CD4-positive, alpha-beta memory T cell (primary cell): ENCODE measurements at regions not wholly inside any gene's neighbourhood (a gene's known extent, or its start where the extent isn't known, plus 50 kb on each side); places are given as distances from the start of the nearest gene placed in this dataset.

Experiments
- CTCF ChIA-PET: fragments of 350-600 bp; sonication (Branson Sonifier 250); formaldehyde crosslinking; loops from one replicate; lab custom pipeline; 2021; ENCODE audit warnings: inconsistent platforms; ENCODE audit not compliant: partially characterized antibody; lab: Charles Lee
- POLR2A ChIA-PET: fragments of 350-600 bp; sonication (Branson Sonifier 250); formaldehyde crosslinking; loops from one replicate; lab custom pipeline; 2021; ENCODE audit not compliant: partially characterized antibody; lab: Charles Lee
- DNase-seq, 5 donors: peaks; one replicate each; pipeline versions ENCODE4 v3.0.0 to v3.0.0-alpha.2; 2020 to 2022; ENCODE audit warnings: mixed read lengths in 1 of 5
- H3K27ac ChIP-seq: one replicate; pipeline ENCODE4 v1.7.0; 2013; ENCODE audit warnings: low read depth, low read length
- H3K27me3 ChIP-seq: 2 replicates; pipeline ENCODE4 v1.7.0; 2013; ENCODE audit warnings: mild to moderate bottlenecking, low read length, moderate library complexity; ENCODE audit not compliant: insufficient read depth
- H3K36me3 ChIP-seq: 2 replicates; pipeline ENCODE4 v1.7.0; 2013; ENCODE audit warnings: mild to moderate bottlenecking, low read length, moderate library complexity; ENCODE audit not compliant: insufficient read depth
- H3K4me1 ChIP-seq: 2 replicates; pipeline ENCODE4 v1.7.0; 2013; ENCODE audit warnings: mild to moderate bottlenecking, low read length, moderate library complexity; ENCODE audit not compliant: insufficient read depth
- H3K4me3 ChIP-seq, 2 donors: one replicate each; pipeline ENCODE4 v1.7.0; 2013; ENCODE audit warnings: low read length in 2 of 2, mild to moderate bottlenecking in 1 of 2
- H3K9me3 ChIP-seq, 2 donors: one replicate each; pipeline ENCODE4 v1.7.0; 2013; ENCODE audit warnings: low read length in 2 of 2, control low read depth in 1 of 2; ENCODE audit not compliant: control insufficient read depth in 1 of 2
- H3K27ac Mint-ChIP-seq, 7 donors: one replicate each; pipeline ENCODE4 v1.8.0; 2020 to 2021; ENCODE audit warnings: mixed read lengths in 7 of 7, mild to moderate bottlenecking in 6 of 7, inconsistent platforms in 3 of 7, moderate library complexity in 3 of 7
- H3K27me3 Mint-ChIP-seq, 2 donors: one replicate each; pipeline ENCODE4 v1.8.0; 2020 to 2021; ENCODE audit warnings: mixed read lengths in 2 of 2
- H3K36me3 Mint-ChIP-seq, 2 donors: one replicate each; pipeline ENCODE4 v1.8.0; 2020 to 2021; ENCODE audit warnings: mixed read lengths in 2 of 2, inconsistent platforms in 1 of 2, mild to moderate bottlenecking in 1 of 2
- H3K4me1 Mint-ChIP-seq, 4 donors: one replicate each; pipeline ENCODE4 v1.8.0; 2020 to 2021; ENCODE audit warnings: mixed read lengths in 4 of 4, mild to moderate bottlenecking in 1 of 4
- H3K4me3 Mint-ChIP-seq, 8 donors: one replicate each; pipeline ENCODE4 v1.8.0; 2020 to 2021; ENCODE audit warnings: mixed read lengths in 8 of 8, mild to moderate bottlenecking in 7 of 8, moderate library complexity in 6 of 8, inconsistent platforms in 3 of 8
- H3K9me3 Mint-ChIP-seq, 8 donors: one replicate each; pipeline ENCODE4 v1.8.0; 2020 to 2021; ENCODE audit warnings: mixed read lengths in 8 of 8, mild to moderate bottlenecking in 5 of 8, inconsistent platforms in 3 of 8, moderate library complexity in 1 of 8
- intact Hi-C: fragments of 100-400 bp; cut with micrococcal nuclease; formaldehyde crosslinking; loops from one replicate; pipeline ENCODE4 v1.15.1; 2023

DNA sequence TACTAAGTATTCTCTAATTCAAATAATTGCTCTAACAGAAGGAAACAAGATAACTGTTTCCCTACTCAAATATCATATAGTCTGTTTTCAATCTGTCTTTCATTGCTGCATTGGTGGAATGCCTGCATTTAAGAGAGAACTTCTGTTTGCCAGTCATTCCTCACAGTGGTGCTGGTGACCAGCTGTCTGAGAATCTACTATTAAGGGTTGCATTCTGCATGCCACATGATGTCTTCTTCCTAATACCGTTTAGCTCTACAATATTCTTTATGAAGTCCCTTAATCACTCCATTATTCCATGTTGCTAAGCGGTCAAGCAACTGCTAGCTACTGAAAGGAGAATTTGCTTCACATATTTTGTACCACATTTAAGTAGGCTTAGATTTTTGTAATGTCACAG is 167.1 kb upstream of the CENPE start:
- intact Hi-C loops = no loop called here
- Histone ChIP-seq H3K9me3 (no peaks in the 10 kb centered on the region), H3K27me3 (no peaks in the 10 kb centered on the region), H3K4me1 (no peaks in the 10 kb centered on the region), H3K27ac (no peak overlapping the region), H3K36me3 (no peaks in the 10 kb centered on the region), H3K4me3 (no peak overlapping the region)
- Mint-ChIP-seq H3K27ac (no peak overlapping the region), H3K4me3 (no peak overlapping the region), H3K27me3 (no peaks in the 10 kb centered on the region), H3K4me1 (no peaks in the 10 kb centered on the region), H3K9me3 (peaks cover 0 to 17% (median 6%) of the 10 kb centered on the region in 8 donors), H3K36me3 (no peaks in the 10 kb centered on the region)
- ChIA-PET POLR2A (no interaction called here), CTCF (no interaction called here)
- DNase-seq = no peak

DNA sequence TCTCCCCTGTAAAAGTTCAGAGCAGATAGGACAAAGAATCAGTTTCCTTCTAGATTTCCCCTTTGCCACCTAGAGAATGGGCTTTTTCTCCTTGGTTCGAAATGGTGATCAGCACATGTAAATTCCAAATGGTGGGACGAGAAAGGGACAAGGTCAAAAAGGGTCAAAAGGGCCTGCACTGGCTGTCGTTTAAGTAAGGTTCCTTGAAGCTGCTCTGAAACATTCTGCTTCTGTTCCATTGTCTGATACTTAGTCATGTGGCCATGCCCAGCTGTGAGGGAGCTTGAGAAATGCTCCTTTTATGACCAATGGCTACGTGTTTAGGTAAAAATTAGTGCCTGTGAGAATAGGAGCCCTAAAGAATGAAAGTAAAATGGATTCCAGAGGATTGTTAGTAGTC is 165.9 kb upstream of the CENPE start:
- ChIA-PET CTCF (no interaction called here), POLR2A (no interaction called here)
- Mint-ChIP-seq H3K9me3 (peaks cover 0 to 24% (median 13%) of the 10 kb centered on the region in 8 donors), H3K4me3 (no peak overlapping the region), H3K27me3 (no peaks in the 10 kb centered on the region), H3K4me1 (no peaks in the 10 kb centered on the region), H3K36me3 (no peaks in the 10 kb centered on the region), H3K27ac (no peak overlapping the region)
- H3K27ac ChIP-seq = no peak overlapping the region
- no peak for DNase-seq
- intact Hi-C loops = no loop called here
- no peaks in the 10 kb centered on the region for H3K4me1 ChIP-seq
- no peak overlapping the region for H3K4me3 ChIP-seq
- peaks cover 0 to 3% of the 10 kb centered on the region in 2 donors for H3K9me3 ChIP-seq
- no peaks in the 10 kb centered on the region for H3K36me3 ChIP-seq
- H3K27me3 ChIP-seq = no peaks in the 10 kb centered on the region

DNA sequence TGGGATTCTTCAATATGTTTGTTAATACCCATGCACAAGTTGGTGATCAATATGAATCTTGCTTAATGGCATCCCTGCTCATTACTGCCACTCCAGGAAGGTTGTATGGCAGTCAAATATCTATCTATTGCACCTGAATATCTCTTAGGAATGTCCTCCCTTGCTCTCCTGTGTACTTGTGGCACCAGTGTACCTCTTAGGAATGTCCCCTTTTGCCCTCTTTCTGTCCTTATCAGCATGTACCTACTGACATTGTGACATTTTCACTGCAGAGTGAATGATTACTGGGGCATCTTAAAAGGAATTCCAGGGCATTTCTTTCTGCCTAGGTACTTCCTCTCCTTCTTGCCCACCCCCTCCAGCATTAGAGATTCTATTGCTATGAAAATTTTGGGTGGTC is 163.8 kb upstream of the CENPE start:
- Histone ChIP-seq H3K9me3 (peaks cover 0 to 3% of the 10 kb centered on the region in 2 donors), H3K4me3 (no peak overlapping the region), H3K27me3 (no peaks in the 10 kb centered on the region), H3K27ac (no peak overlapping the region), H3K4me1 (no peaks in the 10 kb centered on the region), H3K36me3 (no peaks in the 10 kb centered on the region)
- Mint-ChIP-seq H3K27ac (no peak overlapping the region), H3K36me3 (no peaks in the 10 kb centered on the region), H3K4me3 (no peak overlapping the region), H3K9me3 (peaks cover 0 to 26% (median 14%) of the 10 kb centered on the region in 8 donors), H3K27me3 (no peaks in the 10 kb centered on the region), H3K4me1 (no peaks in the 10 kb centered on the region)
- no peak for DNase-seq
- intact Hi-C loops = no loop called here
- ChIA-PET CTCF (interaction anchor here (0.9 kb wide), 1 partner anchor 10 kb away, joined by 3 read pairs; no protein-coding TSS in a partner anchor), POLR2A (no interaction called here)

DNA sequence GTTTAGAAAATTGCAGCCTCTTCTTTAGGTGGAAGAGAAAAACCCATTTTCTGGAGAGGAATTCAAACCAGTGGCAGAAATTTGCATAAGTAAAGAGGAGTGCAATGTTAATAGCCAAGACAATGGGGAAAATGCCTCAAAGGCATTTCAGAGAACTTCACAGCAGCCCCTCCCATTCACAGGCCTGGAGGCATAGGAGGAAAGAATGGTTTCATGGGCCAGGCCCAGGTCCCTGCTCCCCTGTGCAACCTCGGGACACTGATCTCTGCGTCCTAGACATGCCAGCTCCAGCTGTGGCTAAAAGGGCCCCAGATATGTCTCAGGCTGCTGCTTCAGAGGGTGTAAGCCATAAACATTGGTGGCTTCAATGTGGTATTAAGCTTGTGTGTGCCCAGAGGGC is 161.8 kb upstream of the CENPE start:
- intact Hi-C loops = no loop called here
- peaks cover 0 to 26% (median 15%) of the 10 kb centered on the region in 8 donors for H3K9me3 Mint-ChIP-seq

DNA sequence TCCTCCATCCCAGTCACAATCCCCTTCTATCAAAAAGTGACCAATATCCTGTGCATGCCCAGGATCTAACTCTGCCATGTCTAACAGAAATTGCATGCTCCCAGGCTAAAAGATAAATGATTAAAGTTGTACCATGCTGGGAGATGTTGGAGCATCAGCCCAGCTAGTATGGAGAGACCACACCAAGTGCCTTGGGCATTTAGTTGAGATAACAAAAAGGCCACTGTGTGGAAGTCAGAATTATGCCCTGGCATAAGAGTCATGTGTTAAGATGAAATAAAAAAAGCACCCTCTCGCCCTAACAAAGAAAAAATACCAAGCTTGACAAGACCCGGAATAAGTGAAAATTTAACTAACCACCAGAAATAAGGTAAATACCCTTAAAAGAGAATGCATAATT is 155.9 kb upstream of the CENPE start:
- Histone ChIP-seq H3K9me3 (no peaks in the 10 kb centered on the region), H3K4me1 (no peaks in the 10 kb centered on the region), H3K36me3 (no peaks in the 10 kb centered on the region), H3K27me3 (no peaks in the 10 kb centered on the region), H3K27ac (no peak overlapping the region), H3K4me3 (no peak overlapping the region)
- ChIA-PET POLR2A (no interaction called here), CTCF (no interaction called here)
- DNase-seq = no peak
- Mint-ChIP-seq H3K27me3 (no peaks in the 10 kb centered on the region), H3K36me3 (no peaks in the 10 kb centered on the region), H3K9me3 (peaks cover 0 to 9% (median 1%) of the 10 kb centered on the region in 8 donors), H3K4me1 (no peaks in the 10 kb centered on the region), H3K27ac (no peak overlapping the region), H3K4me3 (no peak overlapping the region)
- intact Hi-C loops = no loop called here

More for the DNA sequence above, 161.8 kb upstream of the CENPE start:
- peaks cover 0 to 3% of the 10 kb centered on the region in 2 donors for H3K9me3 ChIP-seq
- H3K36me3 Mint-ChIP-seq = no peaks in the 10 kb centered on the region
- no peaks in the 10 kb centered on the region for H3K27me3 Mint-ChIP-seq
- no peak overlapping the region for H3K4me3 ChIP-seq
- no peak for DNase-seq
- no peaks in the 10 kb centered on the region for H3K36me3 ChIP-seq
- H3K27me3 ChIP-seq = no peaks in the 10 kb centered on the region
- H3K27ac Mint-ChIP-seq = no peak overlapping the region
- no peaks in the 10 kb centered on the region for H3K4me1 ChIP-seq
- ChIA-PET CTCF (no interaction called here), POLR2A (no interaction called here)
- H3K4me3 Mint-ChIP-seq = no peak overlapping the region
- no peak overlapping the region for H3K27ac ChIP-seq
- no peaks in the 10 kb centered on the region for H3K4me1 Mint-ChIP-seq

DNA sequence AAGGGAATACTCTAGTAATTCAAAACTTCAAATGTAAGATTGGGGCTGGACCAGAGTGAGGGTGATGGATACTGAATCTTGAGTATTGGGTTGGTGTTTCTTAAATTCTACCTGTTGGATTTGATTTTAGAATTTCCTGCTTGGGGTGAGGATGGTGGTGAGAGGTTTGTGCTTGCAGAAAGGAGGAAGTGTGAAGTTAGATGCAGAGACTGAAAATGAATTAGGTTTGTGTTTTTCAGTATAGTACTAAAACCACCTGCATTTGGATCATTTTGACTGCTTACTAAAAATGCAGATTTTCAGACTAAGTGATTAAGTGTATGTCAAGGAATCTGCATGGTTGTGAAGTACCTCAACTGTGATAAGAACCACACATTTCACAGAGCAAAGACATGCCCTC is 131.5 kb upstream of the CENPE start:
- no peak overlapping the region for H3K4me3 Mint-ChIP-seq
- Histone ChIP-seq H3K27me3 (no peaks in the 10 kb centered on the region), H3K36me3 (no peaks in the 10 kb centered on the region), H3K27ac (no peak overlapping the region), H3K9me3 (no peaks in the 10 kb centered on the region), H3K4me1 (no peaks in the 10 kb centered on the region), H3K4me3 (no peak overlapping the region)
- no peaks in the 10 kb centered on the region for H3K27me3 Mint-ChIP-seq
- intact Hi-C loops = no loop called here
- peaks cover 0 to 7% (median 2%) of the 10 kb centered on the region in 8 donors for H3K9me3 Mint-ChIP-seq
- no peaks in the 10 kb centered on the region for H3K4me1 Mint-ChIP-seq
- H3K36me3 Mint-ChIP-seq = no peaks in the 10 kb centered on the region
- CTCF ChIA-PET = no interaction called here
- POLR2A ChIA-PET = no interaction called here
- DNase-seq = no peak
- no peak overlapping the region for H3K27ac Mint-ChIP-seq

DNA sequence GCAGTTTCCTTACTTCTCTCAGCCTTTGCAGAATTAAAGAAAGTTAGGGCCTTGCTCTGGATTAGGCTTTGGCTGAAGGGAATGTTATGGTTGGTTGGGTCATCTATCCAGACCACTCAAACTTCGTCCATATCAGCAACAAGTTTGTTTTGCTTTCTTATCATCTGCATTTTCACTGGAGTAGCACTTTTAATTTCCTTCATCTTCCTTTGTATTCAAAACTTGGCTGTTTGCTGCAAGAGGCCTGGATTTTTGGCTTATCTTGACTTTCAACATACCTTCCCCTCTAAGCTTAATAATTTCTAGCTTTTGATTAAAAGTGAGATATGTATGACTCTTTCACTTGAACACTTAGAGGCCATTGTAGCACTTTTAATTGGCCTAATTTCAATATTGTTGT is 126.7 kb upstream of the CENPE start:
- no peak overlapping the region for H3K27ac Mint-ChIP-seq
- intact Hi-C loops = no loop called here
- CTCF ChIA-PET = no interaction called here

DNA sequence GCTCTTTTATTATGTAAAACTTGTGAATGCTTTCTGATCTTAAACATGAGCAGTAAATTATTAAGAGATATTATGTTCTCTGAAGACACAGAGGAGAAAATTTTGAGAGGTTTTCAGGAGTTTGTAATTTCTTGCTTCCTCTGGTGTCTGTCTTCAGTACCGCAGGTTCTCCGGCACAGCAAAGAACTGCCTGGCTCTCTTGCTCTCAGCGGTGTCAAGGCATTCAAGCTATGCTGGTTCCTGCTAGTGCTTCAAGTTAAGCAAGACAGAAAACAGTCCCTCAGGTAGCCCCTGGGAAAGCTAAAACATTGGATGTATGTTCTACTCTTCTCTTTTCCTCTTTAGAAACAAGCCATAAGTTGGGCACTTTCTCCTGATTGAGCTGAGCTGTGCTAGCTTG is 120.2 kb upstream of the CENPE start:
- Histone ChIP-seq H3K36me3 (no peaks in the 10 kb centered on the region), H3K9me3 (no peaks in the 10 kb centered on the region), H3K4me1 (no peaks in the 10 kb centered on the region), H3K27me3 (no peaks in the 10 kb centered on the region), H3K27ac (no peak overlapping the region), H3K4me3 (no peak overlapping the region)
- Mint-ChIP-seq H3K4me1 (no peaks in the 10 kb centered on the region), H3K27me3 (no peaks in the 10 kb centered on the region), H3K9me3 (peaks cover 2 to 38% (median 27%) of the 10 kb centered on the region in 8 donors), H3K27ac (no peak overlapping the region), H3K4me3 (no peak overlapping the region), H3K36me3 (no peaks in the 10 kb centered on the region)
- POLR2A ChIA-PET = no interaction called here
- DNase-seq = no peak
- intact Hi-C loops = no loop called here
- CTCF ChIA-PET = no interaction called here

More for the DNA sequence above, 126.7 kb upstream of the CENPE start:
- DNase-seq = no peak
- POLR2A ChIA-PET = no interaction called here
- H3K4me1 Mint-ChIP-seq = no peaks in the 10 kb centered on the region
- H3K9me3 Mint-ChIP-seq = peaks cover 0 to 6% (median 0%) of the 10 kb centered on the region in 8 donors
- no peaks in the 10 kb centered on the region for H3K9me3 ChIP-seq
- H3K4me3 ChIP-seq = no peak overlapping the region
- no peak overlapping the region for H3K4me3 Mint-ChIP-seq
- H3K27ac ChIP-seq = no peak overlapping the region
- H3K36me3 ChIP-seq = no peaks in the 10 kb centered on the region
- no peaks in the 10 kb centered on the region for H3K27me3 Mint-ChIP-seq
- no peaks in the 10 kb centered on the region for H3K36me3 Mint-ChIP-seq
- no peaks in the 10 kb centered on the region for H3K27me3 ChIP-seq
- H3K4me1 ChIP-seq = no peaks in the 10 kb centered on the region
